B cell (primary cell): ENCODE measurements at regions not wholly inside any gene's neighbourhood (a gene's known extent, or its start where the extent isn't known, plus 50 kb on each side); places are given as distances from the start of the nearest gene placed in this dataset.

Experiments
- EZH2 ChIP-seq: IDR thresholded peaks from 2 replicates; pipeline ENCODE4 v1.6.1; 2012; ENCODE audit warnings: borderline replicate concordance, low read depth, mild to moderate bottlenecking, moderate library complexity, low read length; ENCODE audit not compliant: insufficient read depth, poor library complexity, severe bottlenecking
- TF ChIP-seq, protein P1 (sequence below): fragments of 200-600 bp; IDR thresholded peaks from one replicate; pipeline ENCODE4 v1.8.0; 2022; ENCODE audit warnings: antibody characterized with exemption, mild to moderate bottlenecking

- TF ChIP-seq, protein P1, sequence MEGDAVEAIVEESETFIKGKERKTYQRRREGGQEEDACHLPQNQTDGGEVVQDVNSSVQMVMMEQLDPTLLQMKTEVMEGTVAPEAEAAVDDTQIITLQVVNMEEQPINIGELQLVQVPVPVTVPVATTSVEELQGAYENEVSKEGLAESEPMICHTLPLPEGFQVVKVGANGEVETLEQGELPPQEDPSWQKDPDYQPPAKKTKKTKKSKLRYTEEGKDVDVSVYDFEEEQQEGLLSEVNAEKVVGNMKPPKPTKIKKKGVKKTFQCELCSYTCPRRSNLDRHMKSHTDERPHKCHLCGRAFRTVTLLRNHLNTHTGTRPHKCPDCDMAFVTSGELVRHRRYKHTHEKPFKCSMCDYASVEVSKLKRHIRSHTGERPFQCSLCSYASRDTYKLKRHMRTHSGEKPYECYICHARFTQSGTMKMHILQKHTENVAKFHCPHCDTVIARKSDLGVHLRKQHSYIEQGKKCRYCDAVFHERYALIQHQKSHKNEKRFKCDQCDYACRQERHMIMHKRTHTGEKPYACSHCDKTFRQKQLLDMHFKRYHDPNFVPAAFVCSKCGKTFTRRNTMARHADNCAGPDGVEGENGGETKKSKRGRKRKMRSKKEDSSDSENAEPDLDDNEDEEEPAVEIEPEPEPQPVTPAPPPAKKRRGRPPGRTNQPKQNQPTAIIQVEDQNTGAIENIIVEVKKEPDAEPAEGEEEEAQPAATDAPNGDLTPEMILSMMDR, result no peak
- TF ChIP-seq EZH2, result no peak
These were observed 625.0 kb upstream of the MAN1A1 start for GRCh38 chr6:119974430-119975159.
